ENCODE measurements at regions not wholly inside any gene's neighbourhood (a gene's known extent, or its start where the extent isn't known, plus 50 kb on each side); places are given as distances from the start of the nearest gene placed in this dataset.
"Not testable (repeated sequence)": the region's sequence is repeated elsewhere in the genome, so short reads cannot be mapped to it uniquely, and the experiment has no call there.

DNA sequence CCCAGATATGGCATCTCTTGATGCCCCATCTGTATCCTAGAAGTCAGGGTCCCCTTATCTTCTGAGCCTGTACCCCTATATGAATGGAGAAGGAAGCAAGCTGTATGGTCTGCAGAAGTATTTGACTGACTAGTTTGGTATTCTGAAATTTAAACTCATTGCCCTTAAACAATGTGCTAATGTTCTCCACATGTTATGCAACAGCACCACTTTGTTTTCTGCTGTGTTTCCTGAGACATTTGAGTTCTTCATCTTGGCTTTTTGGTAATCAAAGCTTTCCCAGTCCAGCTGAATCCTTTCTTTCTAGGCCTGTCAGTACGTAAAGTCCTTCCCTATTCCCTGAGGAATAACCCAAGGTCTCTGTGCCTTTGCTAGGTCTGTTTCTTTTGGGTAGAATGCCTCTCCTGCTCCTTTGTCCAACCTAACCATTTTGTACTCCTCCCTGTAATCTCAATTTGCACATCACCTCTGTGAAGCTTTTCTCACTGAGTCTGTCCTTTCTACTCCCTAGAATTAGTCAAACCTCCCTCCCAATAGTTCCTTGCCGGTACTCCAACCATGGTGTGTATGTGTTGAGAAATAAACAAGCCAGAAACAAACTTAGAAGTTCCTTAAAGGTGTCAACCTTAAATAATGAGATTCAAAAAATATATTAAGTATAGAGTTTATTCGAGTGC is 72.1 kb upstream of the HSPB3 start:
- no peak for DNase-seq
- no peaks in the 10 kb centered on the region for H3K36me3 ChIP-seq
- no peaks in the 10 kb centered on the region for H3K27me3 ChIP-seq
- no peaks in the 10 kb centered on the region for H3K9me3 ChIP-seq
- no peak overlapping the region for H3K4me3 ChIP-seq

DNA sequence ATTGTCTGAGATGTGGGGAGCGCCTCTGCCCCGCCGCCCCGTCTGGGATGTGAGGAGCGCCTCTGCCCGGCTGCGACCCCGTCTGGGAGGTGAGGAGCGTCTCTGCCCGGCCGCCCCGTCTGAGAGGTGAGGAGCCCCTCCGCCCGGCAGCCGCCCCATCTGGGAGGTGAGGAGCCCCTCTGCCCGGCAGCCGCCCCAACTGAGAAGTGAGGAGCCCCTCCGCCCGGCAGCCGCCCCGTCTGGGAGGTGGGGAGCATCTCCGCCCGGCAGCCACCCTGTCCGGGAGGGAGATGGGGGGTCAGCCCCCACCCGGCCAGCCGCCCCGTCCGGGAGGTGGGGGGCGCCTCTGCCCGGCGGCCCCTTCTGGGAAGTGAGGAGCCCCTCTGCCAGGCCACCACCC is 70.9 kb upstream of the ARL15 start:
- H3K27me3 ChIP-seq, H3K36me3 ChIP-seq, DNase-seq, H3K4me3 ChIP-seq, H3K9me3 ChIP-seq: not testable (repeated sequence)

- Histone ChIP-seq H3K36me3 (no peaks in the 10 kb centered on the region), H3K4me3 (no peak overlapping the region), H3K27me3 (peaks cover 2% of the 10 kb centered on the region; the same call in 1 of the 2 replicates), H3K9me3 (no peaks in the 10 kb centered on the region)
- no peak for DNase-seq
Measured at GRCh38 chr5:54379590-54379989, 69.2 kb upstream of the ARL15 start.

GRCh38 chr5:54378707-54379106 is 68.3 kb upstream of the ARL15 start:
- no peak for DNase-seq
- Histone ChIP-seq H3K27me3 (peaks cover 2% of the 10 kb centered on the region; the same call in 1 of the 2 replicates), H3K4me3 (no peak overlapping the region), H3K36me3 (no peaks in the 10 kb centered on the region), H3K9me3 (no peaks in the 10 kb centered on the region)

GRCh38 chr5:54377339-54377738 is 67.0 kb upstream of the ARL15 start:
- H3K9me3 ChIP-seq, H3K4me3 ChIP-seq, DNase-seq, H3K27me3 ChIP-seq, H3K36me3 ChIP-seq: not testable (repeated sequence)

GRCh38 chr5:54370982-54371381 is 60.6 kb upstream of the ARL15 start:
- DNase-seq: no peak
- peaks cover 2% of the 10 kb centered on the region for H3K9me3 ChIP-seq
- no peaks in the 10 kb centered on the region for H3K36me3 ChIP-seq
- H3K27me3 ChIP-seq: peaks cover 4% of the 10 kb centered on the region
- no peak overlapping the region for H3K4me3 ChIP-seq

GRCh38 chr5:54367844-54368243 is 57.5 kb upstream of the ARL15 start:
- no peak overlapping the region for H3K4me3 ChIP-seq
- peaks cover 3% of the 10 kb centered on the region for H3K27me3 ChIP-seq
- H3K36me3 ChIP-seq: no peaks in the 10 kb centered on the region
- no peak for DNase-seq
- no peaks in the 10 kb centered on the region; the same call in none of the 2 replicates for H3K9me3 ChIP-seq

DNA sequence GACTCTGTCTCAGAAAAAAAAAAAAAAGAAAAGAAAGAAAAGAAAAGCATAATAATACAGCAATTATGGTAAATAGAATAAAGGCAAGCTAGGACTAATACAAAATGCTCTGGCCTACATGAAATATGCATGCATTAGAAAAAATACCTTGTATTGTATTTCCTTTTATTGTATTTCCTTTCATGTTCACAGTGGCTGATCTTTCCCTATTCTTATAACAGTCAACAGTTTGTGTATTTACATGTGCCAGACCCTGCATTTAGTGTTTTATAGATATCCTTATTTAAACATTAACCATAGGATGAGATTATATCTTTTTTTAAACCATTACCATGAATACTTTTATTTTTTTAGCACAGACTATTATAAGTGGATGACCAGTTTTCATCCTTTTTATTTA is 56.3 kb upstream of the ARL15 start:
- DNase-seq: no peak
- Histone ChIP-seq H3K27me3 (peaks cover 3% of the 10 kb centered on the region), H3K4me3 (no peak overlapping the region), H3K9me3 (no peaks in the 10 kb centered on the region), H3K36me3 (no peaks in the 10 kb centered on the region)

DNA sequence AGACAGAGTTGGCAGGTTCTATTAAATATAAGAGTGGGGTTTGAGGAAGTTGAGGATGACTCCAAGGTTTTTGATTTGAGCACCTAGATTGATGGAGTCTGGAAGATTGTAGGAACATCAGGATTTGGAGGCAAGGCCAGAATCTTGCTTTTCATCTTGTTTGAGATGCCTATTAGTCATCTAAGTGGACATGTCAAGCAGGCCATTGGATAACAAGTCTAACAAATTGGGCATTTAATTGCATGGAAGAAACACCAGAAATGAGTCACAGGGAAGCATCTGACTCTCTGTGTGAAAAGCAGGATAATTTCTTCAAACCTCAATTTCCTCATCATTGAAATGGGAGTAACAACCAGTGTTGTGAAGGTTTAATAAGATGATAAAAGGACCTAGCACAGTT is 53.3 kb upstream of the ARL15 start:
- Histone ChIP-seq H3K27me3 (no peaks in the 10 kb centered on the region; the same call in 1 of the 2 replicates), H3K9me3 (no peaks in the 10 kb centered on the region), H3K36me3 (no peaks in the 10 kb centered on the region), H3K4me3 (no peak overlapping the region)
- DNase-seq: no peak

GRCh38 chr5:54362992-54363625 is 52.7 kb upstream of the ARL15 start:
- no peak for DNase-seq

GRCh38 chr5:54362434-54362833 is 52.1 kb upstream of the ARL15 start:
- H3K9me3 ChIP-seq: no peaks in the 10 kb centered on the region
- H3K4me3 ChIP-seq: no peak overlapping the region
- no peak for DNase-seq
- no peaks in the 10 kb centered on the region for H3K36me3 ChIP-seq
- no peaks in the 10 kb centered on the region for H3K27me3 ChIP-seq

More at GRCh38 chr5:54362992-54363625, 52.7 kb upstream of the ARL15 start:
- H3K9me3 ChIP-seq: no peaks in the 10 kb centered on the region
- H3K27me3 ChIP-seq: no peaks in the 10 kb centered on the region
- H3K4me3 ChIP-seq: no peak overlapping the region
- no peaks in the 10 kb centered on the region for H3K36me3 ChIP-seq

GRCh38 chr5:54361691-54362411 is 51.5 kb upstream of the ARL15 start:
- Histone ChIP-seq H3K36me3 (no peaks in the 10 kb centered on the region), H3K4me3 (no peak overlapping the region), H3K27me3 (no peaks in the 10 kb centered on the region), H3K9me3 (no peaks in the 10 kb centered on the region)
- DNase-seq: peak; percentile 59

GRCh38 chr5:54360925-54361662 is 50.7 kb upstream of the ARL15 start:
- peak; percentile 55 for DNase-seq
- no peak overlapping the region for H3K4me3 ChIP-seq
- H3K36me3 ChIP-seq: no peaks in the 10 kb centered on the region

More at GRCh38 chr5:54360925-54361662, 50.7 kb upstream of the ARL15 start:
- Histone ChIP-seq H3K9me3 (no peaks in the 10 kb centered on the region), H3K27me3 (no peaks in the 10 kb centered on the region)
